Vagina (tissue), 2 donors: ENCODE measurements at regions not wholly inside any gene's neighbourhood (a gene's known extent, or its start where the extent isn't known, plus 50 kb on each side); places are given as distances from the start of the nearest gene placed in this dataset.

Experiments used
- DNase-seq, 2 donors: peaks; one replicate each; pipeline ENCODE4 v3.0.0-alpha.2; 2017; ENCODE audit errors: extremely low spot score in 2 of 2
- H3K27ac ChIP-seq: fragments of 200-600 bp; sonication (generic); one replicate; pipeline ENCODE4 v1.5.1; 2019
- H3K27me3 ChIP-seq: fragments of 200-600 bp; sonication (generic); one replicate; pipeline ENCODE4 v1.5.1; 2019
- H3K36me3 ChIP-seq, 2 donors: fragments of 200-600 bp; sonication (generic); one replicate each; pipeline ENCODE4 v1.5.1; 2017 to 2019
- H3K4me1 ChIP-seq: fragments of 200-600 bp; sonication (generic); one replicate; pipeline ENCODE4 v1.5.1; 2019
- H3K4me3 ChIP-seq, 2 donors: fragments of 200-600 bp; sonication (generic); 1 replicate in 1 of 2; 2 replicates in 1 of 2; pipeline ENCODE4 v1.5.1; 2016 to 2019
- H3K9me3 ChIP-seq: fragments of 200-600 bp; sonication (generic); one replicate; pipeline ENCODE4 v1.5.1; 2019
- CTCF ChIP-seq, 3 experiments: fragments of 450-650 bp in 2 of 3; fragments of 200-600 bp in 1 of 3; sonication (generic) in 1 of 3; IDR thresholded peaks; one replicate each; pipeline ENCODE4 v1.5.1; 2017 to 2019; ENCODE audit warnings: antibody characterized with exemption in 3 of 3, mild to moderate bottlenecking in 2 of 3, moderate library complexity in 2 of 3
- POLR2A ChIP-seq, 2 donors: fragments of 450-650 bp; IDR thresholded peaks; one replicate each; pipeline ENCODE4 v1.6.1; 2017; ENCODE audit warnings: antibody characterized with exemption in 2 of 2, mild to moderate bottlenecking in 2 of 2, moderate library complexity in 2 of 2
- POLR2AphosphoS5 ChIP-seq, 2 donors: sonication (generic); formaldehyde crosslinking; IDR thresholded peaks; one replicate each; pipeline ENCODE4 v1.9.0; 2017; ENCODE audit warnings: antibody characterized with exemption in 2 of 2, mild to moderate bottlenecking in 2 of 2, low read depth in 1 of 2; ENCODE audit not compliant: insufficient read depth in 1 of 2
- intact Hi-C: fragments of 100-400 bp; cut with DNase I; formaldehyde crosslinking; loops from one replicate; pipeline ENCODE4 v1.15.1; 2023

DNA sequence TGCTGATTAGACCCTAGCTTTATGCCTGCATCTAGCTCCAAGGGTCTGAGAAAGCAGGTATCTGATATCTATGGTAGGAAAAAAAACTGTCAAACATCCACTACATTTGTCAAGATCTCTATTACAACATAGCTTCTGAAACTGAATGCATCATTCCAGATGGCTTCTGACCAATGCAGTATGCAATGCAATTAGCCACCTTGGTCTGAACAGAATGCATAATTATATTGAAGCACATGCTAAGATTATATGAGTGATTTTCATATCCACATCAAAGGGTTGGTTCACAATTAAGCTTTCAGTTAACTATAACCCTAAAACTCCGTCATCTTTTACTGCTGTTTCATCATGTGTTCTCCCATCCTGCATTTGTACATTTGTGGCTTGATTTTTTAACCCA is 271.4 kb downstream of the POLR1F start:
- intact Hi-C loops = no loop called here
- no peaks in the 10 kb centered on the region for H3K36me3 ChIP-seq
- TF ChIP-seq CTCF (IDR thresholded peaks at IDR 0.05) = no peak
- TF ChIP-seq POLR2AphosphoS5 (IDR thresholded peaks at IDR 0.05; ENCODE audit: insufficient read depth in 1 of 2, low read depth in 1 of 2) = no peak
- no peak for TF ChIP-seq POLR2A (IDR thresholded peaks at IDR 0.05)
- H3K27ac ChIP-seq = no peak overlapping the region
- H3K4me1 ChIP-seq = no peaks in the 10 kb centered on the region
- no peaks in the 10 kb centered on the region for H3K9me3 ChIP-seq
- DNase-seq = no peak
- no peaks in the 10 kb centered on the region for H3K27me3 ChIP-seq
- H3K4me3 ChIP-seq = no peak overlapping the region

- Histone ChIP-seq H3K4me3 (no peak overlapping the region), H3K9me3 (no peaks in the 10 kb centered on the region), H3K36me3 (no peaks in the 10 kb centered on the region), H3K4me1 (no peaks in the 10 kb centered on the region), H3K27me3 (no peaks in the 10 kb centered on the region), H3K27ac (no peak overlapping the region)
- no peak for DNase-seq
- intact Hi-C loops = no loop called here
- TF ChIP-seq POLR2AphosphoS5 (IDR thresholded peaks at IDR 0.05; ENCODE audit: insufficient read depth in 1 of 2, low read depth in 1 of 2) = no peak
- no peak for TF ChIP-seq CTCF (IDR thresholded peaks at IDR 0.05)
- no peak for TF ChIP-seq POLR2A (IDR thresholded peaks at IDR 0.05)
These were observed 280.9 kb downstream of the POLR1F start for GRCh38 chr7:19427944-19428343.

GRCh38 chr7:19421861-19422260 is 276.6 kb upstream of the FERD3L start:
- intact Hi-C loops = no loop called here
- DNase-seq = no peak
- no peaks in the 10 kb centered on the region for H3K27me3 ChIP-seq
- H3K36me3 ChIP-seq = no peaks in the 10 kb centered on the region
- H3K4me1 ChIP-seq = no peaks in the 10 kb centered on the region
- no peak overlapping the region for H3K27ac ChIP-seq
- H3K9me3 ChIP-seq = no peaks in the 10 kb centered on the region
- TF ChIP-seq CTCF (IDR thresholded peaks at IDR 0.05) (no peak), POLR2A (IDR thresholded peaks at IDR 0.05) (no peak), POLR2AphosphoS5 (IDR thresholded peaks at IDR 0.05; ENCODE audit: insufficient read depth in 1 of 2, low read depth in 1 of 2) (no peak)
- no peak overlapping the region for H3K4me3 ChIP-seq

DNA sequence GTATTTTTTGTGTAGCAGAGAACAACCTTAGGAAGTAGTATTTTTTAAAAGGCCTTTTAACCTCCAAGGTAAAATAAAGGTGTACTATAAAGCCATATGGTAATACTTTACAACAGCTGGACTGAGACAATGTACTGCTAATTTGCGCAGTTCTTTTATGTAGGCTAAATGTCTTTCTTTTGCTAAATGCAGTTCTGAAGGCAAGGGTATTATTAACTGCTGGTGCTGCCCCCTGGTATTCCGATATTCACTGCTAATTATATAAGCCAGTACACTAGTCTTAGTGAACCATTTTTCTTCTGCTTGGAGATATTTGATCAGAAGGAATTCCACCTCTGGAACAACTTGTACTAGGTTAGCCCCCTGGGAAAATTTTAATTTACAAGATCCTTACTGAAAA is 272.0 kb upstream of the FERD3L start:
- Histone ChIP-seq H3K27me3 (no peaks in the 10 kb centered on the region), H3K4me1 (no peaks in the 10 kb centered on the region), H3K9me3 (no peaks in the 10 kb centered on the region), H3K27ac (no peak overlapping the region), H3K4me3 (no peak overlapping the region), H3K36me3 (no peaks in the 10 kb centered on the region)
- no peak for DNase-seq
- intact Hi-C loops = no loop called here
- TF ChIP-seq POLR2AphosphoS5 (IDR thresholded peaks at IDR 0.05; ENCODE audit: insufficient read depth in 1 of 2, low read depth in 1 of 2) = no peak
- TF ChIP-seq POLR2A (IDR thresholded peaks at IDR 0.05) = no peak
- TF ChIP-seq CTCF (IDR thresholded peaks at IDR 0.05) = no peak

- no peaks in the 10 kb centered on the region for H3K9me3 ChIP-seq
- H3K36me3 ChIP-seq = no peaks in the 10 kb centered on the region
- TF ChIP-seq POLR2AphosphoS5 (IDR thresholded peaks at IDR 0.05; ENCODE audit: insufficient read depth in 1 of 2, low read depth in 1 of 2) (no peak), CTCF (IDR thresholded peaks at IDR 0.05) (no peak), POLR2A (IDR thresholded peaks at IDR 0.05) (no peak)
- H3K4me1 ChIP-seq = no peaks in the 10 kb centered on the region
- intact Hi-C loops = no loop called here
- DNase-seq = no peak
- H3K27ac ChIP-seq = no peak overlapping the region
- no peaks in the 10 kb centered on the region for H3K27me3 ChIP-seq
- H3K4me3 ChIP-seq = no peak overlapping the region
These were observed 269.9 kb upstream of the FERD3L start for GRCh38 chr7:19415123-19415522.
